Breast epithelium (tissue), 3 donors: ENCODE measurements at regions not wholly inside any gene's neighbourhood (a gene's known extent, or its start where the extent isn't known, plus 50 kb on each side); places are given as distances from the start of the nearest gene placed in this dataset.

ENCODE experiments used
- POLR2AphosphoS5 ChIP-seq, 3 donors: sonication (generic); formaldehyde crosslinking; IDR thresholded peaks; one replicate each; pipeline ENCODE4 v1.6.1; 2017; ENCODE audit warnings: antibody characterized with exemption in 3 of 3
- TF ChIP-seq, protein P1 (sequence below), 3 donors: fragments of 450-650 bp; IDR thresholded peaks; one replicate each; pipeline ENCODE4 v1.5.1; 2016 to 2017; ENCODE audit warnings: antibody characterized with exemption in 3 of 3, mild to moderate bottlenecking in 3 of 3, moderate library complexity in 3 of 3

DNA sequence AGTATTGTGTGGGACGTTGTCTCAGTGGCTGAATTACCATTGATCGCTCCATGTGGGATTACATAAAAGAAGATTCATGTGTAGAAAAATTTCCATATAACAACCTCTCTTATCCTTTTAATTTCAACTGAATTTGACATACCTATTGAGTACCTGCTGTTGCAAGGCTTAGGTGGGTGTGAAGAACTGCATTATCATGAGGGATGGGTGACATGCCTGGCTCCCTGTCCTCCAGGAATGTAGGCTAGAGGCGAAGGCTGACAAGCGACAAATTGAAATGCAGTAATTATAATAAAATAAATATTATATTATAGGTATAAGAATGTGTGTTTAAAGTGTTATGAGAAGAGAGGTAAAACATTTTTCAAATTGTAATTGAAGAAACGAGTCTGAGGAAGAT, 52.7 kb upstream of the SPESP1 start:
- TF ChIP-seq, protein P1, sequence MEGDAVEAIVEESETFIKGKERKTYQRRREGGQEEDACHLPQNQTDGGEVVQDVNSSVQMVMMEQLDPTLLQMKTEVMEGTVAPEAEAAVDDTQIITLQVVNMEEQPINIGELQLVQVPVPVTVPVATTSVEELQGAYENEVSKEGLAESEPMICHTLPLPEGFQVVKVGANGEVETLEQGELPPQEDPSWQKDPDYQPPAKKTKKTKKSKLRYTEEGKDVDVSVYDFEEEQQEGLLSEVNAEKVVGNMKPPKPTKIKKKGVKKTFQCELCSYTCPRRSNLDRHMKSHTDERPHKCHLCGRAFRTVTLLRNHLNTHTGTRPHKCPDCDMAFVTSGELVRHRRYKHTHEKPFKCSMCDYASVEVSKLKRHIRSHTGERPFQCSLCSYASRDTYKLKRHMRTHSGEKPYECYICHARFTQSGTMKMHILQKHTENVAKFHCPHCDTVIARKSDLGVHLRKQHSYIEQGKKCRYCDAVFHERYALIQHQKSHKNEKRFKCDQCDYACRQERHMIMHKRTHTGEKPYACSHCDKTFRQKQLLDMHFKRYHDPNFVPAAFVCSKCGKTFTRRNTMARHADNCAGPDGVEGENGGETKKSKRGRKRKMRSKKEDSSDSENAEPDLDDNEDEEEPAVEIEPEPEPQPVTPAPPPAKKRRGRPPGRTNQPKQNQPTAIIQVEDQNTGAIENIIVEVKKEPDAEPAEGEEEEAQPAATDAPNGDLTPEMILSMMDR (IDR thresholded peaks at IDR 0.05), result no peak
- no peak for TF ChIP-seq POLR2AphosphoS5 (IDR thresholded peaks at IDR 0.05)
